ENCODE measurements at regions not wholly inside any gene's neighbourhood (a gene's known extent, or its start where the extent isn't known, plus 50 kb on each side); places are given as distances from the start of the nearest gene placed in this dataset.
A peak's percentile ranks its signal among the peaks of the same experiment; 100 is the strongest.

GRCh38 chr18:78054801-78055200 lies 805.2 kb downstream of the GALR1 start:
- intact Hi-C loops (cut with DNase I; ENCODE audit: low total_unique reads): no loop called here
- no peak overlapping the region for H3K4me3 ChIP-seq
- no peaks in the 10 kb centered on the region for H3K4me1 ChIP-seq
- H3K36me3 ChIP-seq: no peaks in the 10 kb centered on the region
- H3K27me3 ChIP-seq: peaks cover 0 to 12% of the 10 kb centered on the region in 2 donors
- no peak overlapping the region for H3K27ac ChIP-seq
- peaks cover 0 to 10% of the 10 kb centered on the region in 2 donors for H3K9me3 ChIP-seq
- TF ChIP-seq POLR2A (IDR thresholded peaks at IDR 0.05) (no peak), POLR2AphosphoS5 (IDR thresholded peaks at IDR 0.05) (no peak)
- TF ChIP-seq, protein P1, sequence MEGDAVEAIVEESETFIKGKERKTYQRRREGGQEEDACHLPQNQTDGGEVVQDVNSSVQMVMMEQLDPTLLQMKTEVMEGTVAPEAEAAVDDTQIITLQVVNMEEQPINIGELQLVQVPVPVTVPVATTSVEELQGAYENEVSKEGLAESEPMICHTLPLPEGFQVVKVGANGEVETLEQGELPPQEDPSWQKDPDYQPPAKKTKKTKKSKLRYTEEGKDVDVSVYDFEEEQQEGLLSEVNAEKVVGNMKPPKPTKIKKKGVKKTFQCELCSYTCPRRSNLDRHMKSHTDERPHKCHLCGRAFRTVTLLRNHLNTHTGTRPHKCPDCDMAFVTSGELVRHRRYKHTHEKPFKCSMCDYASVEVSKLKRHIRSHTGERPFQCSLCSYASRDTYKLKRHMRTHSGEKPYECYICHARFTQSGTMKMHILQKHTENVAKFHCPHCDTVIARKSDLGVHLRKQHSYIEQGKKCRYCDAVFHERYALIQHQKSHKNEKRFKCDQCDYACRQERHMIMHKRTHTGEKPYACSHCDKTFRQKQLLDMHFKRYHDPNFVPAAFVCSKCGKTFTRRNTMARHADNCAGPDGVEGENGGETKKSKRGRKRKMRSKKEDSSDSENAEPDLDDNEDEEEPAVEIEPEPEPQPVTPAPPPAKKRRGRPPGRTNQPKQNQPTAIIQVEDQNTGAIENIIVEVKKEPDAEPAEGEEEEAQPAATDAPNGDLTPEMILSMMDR (IDR thresholded peaks at IDR 0.05): no peak
- no peak for DNase-seq (ENCODE audit: low spot score in 2 of 2)

- no peaks in the 10 kb centered on the region for H3K4me1 ChIP-seq
- H3K27ac ChIP-seq: no peak overlapping the region
- H3K9me3 ChIP-seq: peaks cover 0 to 10% of the 10 kb centered on the region in 2 donors
- H3K27me3 ChIP-seq: peaks cover 0 to 12% of the 10 kb centered on the region in 2 donors
- no peak for DNase-seq (ENCODE audit: low spot score in 2 of 2)
- intact Hi-C loops (cut with DNase I; ENCODE audit: low total_unique reads): no loop called here
- TF ChIP-seq POLR2AphosphoS5 (IDR thresholded peaks at IDR 0.05): no peak
- TF ChIP-seq POLR2A (IDR thresholded peaks at IDR 0.05): no peak
- TF ChIP-seq, protein P1 (IDR thresholded peaks at IDR 0.05): no peak
- H3K4me3 ChIP-seq: no peak overlapping the region
- no peaks in the 10 kb centered on the region for H3K36me3 ChIP-seq
Measured at GRCh38 chr18:78056011-78056410, 806.4 kb downstream of the GALR1 start.

GRCh38 chr18:78069784-78070664 lies 820.4 kb downstream of the GALR1 start:
- TF ChIP-seq, protein P1 (IDR thresholded peaks at IDR 0.05): no peak
- TF ChIP-seq POLR2AphosphoS5 (IDR thresholded peaks at IDR 0.05) (no peak), POLR2A (IDR thresholded peaks at IDR 0.05) (no peak)
- no peak overlapping the region for H3K27ac ChIP-seq
- no peaks in the 10 kb centered on the region for H3K9me3 ChIP-seq
- H3K27me3 ChIP-seq: peaks cover 0 to 5% of the 10 kb centered on the region in 2 donors
- no peak overlapping the region for H3K4me3 ChIP-seq
- no peaks in the 10 kb centered on the region for H3K36me3 ChIP-seq
- H3K4me1 ChIP-seq: no peaks in the 10 kb centered on the region
- intact Hi-C loops (cut with DNase I; ENCODE audit: low total_unique reads): no loop called here
- peak in 1 of 2 donors; percentile 35 for DNase-seq (ENCODE audit: low spot score in 2 of 2)

DNA sequence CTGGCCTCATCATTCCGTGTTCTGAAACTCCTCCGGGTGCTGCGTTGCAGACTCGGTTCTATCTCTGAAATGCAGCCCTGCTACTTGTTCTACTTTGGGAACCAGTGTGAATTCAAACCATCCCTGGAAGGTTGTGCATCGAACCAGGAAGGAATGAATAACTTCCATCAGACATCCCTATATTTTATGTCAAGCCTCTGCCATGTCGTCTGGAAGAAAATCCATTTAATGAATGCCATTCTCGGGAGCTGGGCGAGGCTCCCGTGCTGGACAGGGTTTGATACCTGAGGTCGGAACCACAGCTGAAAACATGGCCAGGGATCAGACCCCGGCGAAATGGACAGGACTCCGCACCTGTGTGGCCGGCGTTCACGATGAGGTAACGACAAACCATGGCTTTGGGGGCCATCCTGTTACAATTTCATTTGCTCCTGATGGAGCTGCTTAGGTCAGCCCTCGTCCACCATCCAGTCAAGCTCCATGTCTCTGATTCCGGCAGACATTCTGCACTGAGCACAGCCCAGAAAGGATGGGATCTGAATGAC lies 821.6 kb downstream of the GALR1 start:
- intact Hi-C loops (cut with DNase I; ENCODE audit: low total_unique reads): no loop called here
- no peak for TF ChIP-seq POLR2AphosphoS5 (IDR thresholded peaks at IDR 0.05)
- TF ChIP-seq, protein P1 (IDR thresholded peaks at IDR 0.05): no peak
- TF ChIP-seq POLR2A (IDR thresholded peaks at IDR 0.05): no peak
- no peaks in the 10 kb centered on the region for H3K9me3 ChIP-seq
- DNase-seq (ENCODE audit: low spot score in 2 of 2): no peak
- no peaks in the 10 kb centered on the region for H3K36me3 ChIP-seq
- no peaks in the 10 kb centered on the region for H3K4me1 ChIP-seq
- H3K27ac ChIP-seq: no peak overlapping the region
- no peak overlapping the region for H3K4me3 ChIP-seq
- H3K27me3 ChIP-seq: peaks cover 0 to 5% of the 10 kb centered on the region in 2 donors

DNA sequence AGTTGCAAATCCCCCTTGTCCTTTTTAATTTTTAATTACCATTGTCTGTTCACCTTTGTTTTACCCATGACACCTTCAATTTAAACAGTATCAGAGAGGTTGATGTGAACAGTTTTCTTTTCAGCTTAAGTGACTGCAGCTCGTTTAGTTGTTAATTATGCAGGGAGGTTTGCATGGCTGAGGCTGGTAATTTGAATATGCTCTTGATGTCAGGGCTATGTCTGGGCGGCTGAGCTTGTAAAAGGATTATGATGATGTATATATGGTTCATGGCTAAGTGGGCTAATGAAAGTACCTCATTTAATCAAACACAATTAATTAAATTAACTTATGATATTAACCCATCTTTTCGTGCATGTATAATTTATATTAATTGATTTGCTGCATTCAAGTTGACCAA lies 822.1 kb downstream of the GALR1 start:
- H3K27ac ChIP-seq: no peak overlapping the region
- TF ChIP-seq, protein P1 (IDR thresholded peaks at IDR 0.05): no peak
- TF ChIP-seq POLR2AphosphoS5 (IDR thresholded peaks at IDR 0.05) (no peak), POLR2A (IDR thresholded peaks at IDR 0.05) (no peak)
- no peak for DNase-seq (ENCODE audit: low spot score in 2 of 2)
- no peaks in the 10 kb centered on the region for H3K4me1 ChIP-seq
- peaks cover 0 to 5% of the 10 kb centered on the region in 2 donors for H3K27me3 ChIP-seq
- H3K9me3 ChIP-seq: no peaks in the 10 kb centered on the region
- intact Hi-C loops (cut with DNase I; ENCODE audit: low total_unique reads): no loop called here
- H3K36me3 ChIP-seq: no peaks in the 10 kb centered on the region
- H3K4me3 ChIP-seq: no peak overlapping the region
